SU-DHL-6 (cell line): ENCODE measurements at regions not wholly inside any gene's neighbourhood (a gene's known extent, or its start where the extent isn't known, plus 50 kb on each side); places are given as distances from the start of the nearest gene placed in this dataset.

Experiments used
- EZH2phosphoT487 ChIP-seq: fragments of 200-600 bp; sonication (generic), shearing (Covaris generic); conservative IDR thresholded peaks from 2 replicates; pipeline ENCODE4 v1.6.1; 2018; ENCODE audit warnings: mild to moderate bottlenecking, antibody characterized with exemption, low read length, moderate library complexity, mixed read lengths
- TF ChIP-seq, protein P1 (sequence below): fragments of 200-600 bp; sonication (generic); IDR thresholded peaks from one replicate; pipeline ENCODE4 v1.5.1; 2017; ENCODE audit warnings: antibody characterized with exemption, mild to moderate bottlenecking, low read length, moderate library complexity; ENCODE audit not compliant: insufficient read depth, poor library complexity, severe bottlenecking

DNA sequence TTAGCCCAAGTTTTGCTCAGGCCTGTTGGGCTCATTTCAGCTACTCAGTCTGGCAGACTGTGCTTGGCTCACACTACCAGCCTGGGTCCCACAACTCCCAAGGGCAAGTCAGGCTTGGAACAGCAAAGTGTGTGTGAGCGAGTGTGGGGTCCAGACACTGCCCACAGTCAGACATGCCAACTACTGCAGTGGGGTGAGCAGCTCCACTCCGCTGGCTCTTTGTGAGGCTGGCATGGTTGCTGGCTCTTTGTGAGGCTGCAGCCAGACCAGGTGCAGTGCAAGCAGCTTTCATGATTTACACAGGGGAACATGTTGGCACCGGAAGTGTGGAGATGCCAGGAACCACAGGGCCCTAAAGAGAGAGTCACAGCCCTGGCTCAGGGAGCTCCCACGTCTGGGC, 606.7 kb upstream of the FAM174A start:
- TF ChIP-seq, protein P1, sequence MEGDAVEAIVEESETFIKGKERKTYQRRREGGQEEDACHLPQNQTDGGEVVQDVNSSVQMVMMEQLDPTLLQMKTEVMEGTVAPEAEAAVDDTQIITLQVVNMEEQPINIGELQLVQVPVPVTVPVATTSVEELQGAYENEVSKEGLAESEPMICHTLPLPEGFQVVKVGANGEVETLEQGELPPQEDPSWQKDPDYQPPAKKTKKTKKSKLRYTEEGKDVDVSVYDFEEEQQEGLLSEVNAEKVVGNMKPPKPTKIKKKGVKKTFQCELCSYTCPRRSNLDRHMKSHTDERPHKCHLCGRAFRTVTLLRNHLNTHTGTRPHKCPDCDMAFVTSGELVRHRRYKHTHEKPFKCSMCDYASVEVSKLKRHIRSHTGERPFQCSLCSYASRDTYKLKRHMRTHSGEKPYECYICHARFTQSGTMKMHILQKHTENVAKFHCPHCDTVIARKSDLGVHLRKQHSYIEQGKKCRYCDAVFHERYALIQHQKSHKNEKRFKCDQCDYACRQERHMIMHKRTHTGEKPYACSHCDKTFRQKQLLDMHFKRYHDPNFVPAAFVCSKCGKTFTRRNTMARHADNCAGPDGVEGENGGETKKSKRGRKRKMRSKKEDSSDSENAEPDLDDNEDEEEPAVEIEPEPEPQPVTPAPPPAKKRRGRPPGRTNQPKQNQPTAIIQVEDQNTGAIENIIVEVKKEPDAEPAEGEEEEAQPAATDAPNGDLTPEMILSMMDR: no peak
- no peak for TF ChIP-seq EZH2phosphoT487
